ENCODE measurements at regions not wholly inside any gene's neighbourhood (a gene's known extent, or its start where the extent isn't known, plus 50 kb on each side); places are given as distances from the start of the nearest gene placed in this dataset.

DNA sequence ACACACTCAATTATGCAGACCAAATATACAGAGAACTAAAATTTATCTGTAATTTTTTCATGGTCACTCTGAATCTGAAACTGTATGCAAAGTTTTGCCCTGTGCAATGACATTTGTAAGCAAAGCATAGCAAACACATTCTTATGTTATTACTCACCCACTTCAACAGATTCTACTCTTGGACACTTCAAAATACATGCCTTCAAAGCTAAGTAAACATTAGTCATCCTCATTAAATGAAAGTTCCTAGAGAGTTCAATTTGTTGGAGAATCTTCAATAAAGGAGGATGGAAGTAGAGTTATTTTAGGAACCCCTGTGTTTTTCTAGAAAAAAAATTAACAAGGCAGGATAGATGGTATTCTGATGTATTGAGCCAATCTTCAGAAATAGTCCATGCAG lies 639.7 kb upstream of the C9orf72 start:
- H3K4me3 ChIP-seq (ENCODE audit: extremely low read depth in 1 of 4, insufficient read depth in 2 of 4, low read depth in 3 of 4, low read length in 4 of 4) = no peak overlapping the region
- H2AK5ac ChIP-seq (ENCODE audit: low read depth, low read length) = no peak overlapping the region
- H2BK15ac ChIP-seq (ENCODE audit: low read length) = no peak overlapping the region
- H2BK12ac ChIP-seq (ENCODE audit: low read depth, low read length) = no peak overlapping the region
- no peaks in the 10 kb centered on the region for H3K27me3 ChIP-seq (replicated peaks in 1 of 4; ENCODE audit: control insufficient read depth in 3 of 4, extremely low read depth in 1 of 4, insufficient read depth in 3 of 4, low read length in 3 of 4)
- no peaks in the 10 kb centered on the region for H3K79me2 ChIP-seq (ENCODE audit: control insufficient read depth in 1 of 2, insufficient read depth in 2 of 2, low read length in 2 of 2)
- no peak overlapping the region for H3K56ac ChIP-seq (replicated peaks; ENCODE audit: insufficient read length, low read depth, low read length)
- no peak overlapping the region for H3K4ac ChIP-seq (replicated peaks; ENCODE audit: insufficient read length, low read depth, low read length)
- ChIA-PET CTCF (ENCODE audit: partially characterized antibody) (no interaction called here), POLR2A (ENCODE audit: partially characterized antibody) (no interaction called here)
- no peak overlapping the region for H4K8ac ChIP-seq (ENCODE audit: extremely low read depth, insufficient read depth, low read length)
- DNase-seq (ENCODE audit: low read depth in 1 of 2, low spot score in 2 of 2) = no peak
- no peak overlapping the region for H3K27ac ChIP-seq (ENCODE audit: low read depth, low read length)
- H3K14ac ChIP-seq (ENCODE audit: insufficient read length) = no peak overlapping the region
- no peak overlapping the region for H4K91ac ChIP-seq (replicated peaks; ENCODE audit: insufficient read length, low read length)
- H2BK20ac ChIP-seq (ENCODE audit: low read length) = no peak overlapping the region
- H2BK120ac ChIP-seq (replicated peaks; ENCODE audit: low read depth, low read length) = no peak overlapping the region
- no peak overlapping the region for H4K5ac ChIP-seq (ENCODE audit: insufficient read length, low read depth, low read length)
- H3K9ac ChIP-seq (replicated peaks in 1 of 4; ENCODE audit: extremely low read depth in 1 of 4, low read depth in 3 of 4, low read length in 3 of 4) = no peak overlapping the region
- FAIRE-seq = no peak
- no peaks in the 10 kb centered on the region for H3K79me1 ChIP-seq (ENCODE audit: low read depth, low read length)
- H3K23ac ChIP-seq (ENCODE audit: insufficient read length) = no peak overlapping the region
- no peaks in the 10 kb centered on the region for H3K36me3 ChIP-seq (ENCODE audit: control insufficient read depth in 2 of 4, insufficient read depth in 4 of 4, low read length in 3 of 4)
- H3K4me2 ChIP-seq (ENCODE audit: insufficient read depth in 1 of 2, low read depth in 2 of 2, low read length in 2 of 2) = no peak overlapping the region
- no peak overlapping the region for H2AFZ ChIP-seq (ENCODE audit: low read length)
- H3K18ac ChIP-seq (ENCODE audit: extremely low read depth, low read length) = no peak overlapping the region
- no peaks in the 10 kb centered on the region for H3K9me3 ChIP-seq (ENCODE audit: insufficient read depth in 2 of 2, low read depth in 1 of 2, low read length in 1 of 2)
- H4K20me1 ChIP-seq (replicated peaks in 1 of 2; ENCODE audit: control insufficient read depth in 1 of 2, insufficient read depth in 2 of 2, low read length in 2 of 2) = no peaks in the 10 kb centered on the region
- H3K4me1 ChIP-seq (replicated peaks in 1 of 4; ENCODE audit: control insufficient read depth in 3 of 4, insufficient read depth in 4 of 4, low read length in 3 of 4) = no peaks in the 10 kb centered on the region
- H2BK5ac ChIP-seq (ENCODE audit: low read depth, low read length) = no peak overlapping the region
- H3K23me2 ChIP-seq (ENCODE audit: low read depth, low read length) = no peaks in the 10 kb centered on the region
- TF ChIP-seq EP300 (IDR thresholded peaks at IDR 0.05; ENCODE audit: borderline replicate concordance in 1 of 2, low read depth in 2 of 2, low read length in 2 of 2) = no peak
- TF ChIP-seq, protein P1, sequence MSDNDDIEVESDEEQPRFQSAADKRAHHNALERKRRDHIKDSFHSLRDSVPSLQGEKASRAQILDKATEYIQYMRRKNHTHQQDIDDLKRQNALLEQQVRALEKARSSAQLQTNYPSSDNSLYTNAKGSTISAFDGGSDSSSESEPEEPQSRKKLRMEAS (IDR thresholded peaks at IDR 0.05) = no peak
- TF ChIP-seq TBP (IDR thresholded peaks at IDR 0.05; ENCODE audit: low read depth, low read length) = no peak
- no peak for TF ChIP-seq FOSL1 (IDR thresholded peaks at IDR 0.05; ENCODE audit: insufficient read depth, low read depth, low read length)
- no peak for TF ChIP-seq CBX8 (IDR thresholded peaks at IDR 0.05; ENCODE audit: borderline replicate concordance, low read depth, low read length)
